ENCODE measurements at regions not wholly inside any gene's neighbourhood (a gene's known extent, or its start where the extent isn't known, plus 50 kb on each side); places are given as distances from the start of the nearest gene placed in this dataset.

DNA sequence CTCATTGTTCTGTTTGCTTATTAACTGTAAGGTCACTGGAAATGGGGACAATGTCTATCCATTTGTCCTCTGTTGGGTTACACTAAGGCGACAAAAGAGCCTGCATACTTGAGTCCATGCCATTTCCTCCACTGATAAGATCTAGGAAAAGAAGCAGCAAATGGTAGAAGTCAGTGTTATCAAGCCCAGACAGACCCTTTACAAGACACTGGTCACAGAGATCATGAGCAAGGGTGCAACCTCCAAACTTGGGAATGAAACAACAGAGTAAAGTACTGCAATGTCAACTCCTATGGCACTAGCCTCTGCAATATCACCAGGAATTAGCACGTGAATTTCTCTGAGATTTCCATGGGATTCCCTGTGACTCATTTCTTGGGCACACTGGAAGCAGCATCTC, 126.9 kb downstream of the ID4 start:
- H3K36me3 ChIP-seq (ENCODE audit: control insufficient read depth in 4 of 4, insufficient read depth in 4 of 4, low read length in 4 of 4): no peaks in the 10 kb centered on the region
- DNase-seq: no peak
- H3K4me1 ChIP-seq (ENCODE audit: control insufficient read depth in 5 of 5, insufficient read depth in 5 of 5, low read length in 5 of 5): no peaks in the 10 kb centered on the region
- H3K9me3 ChIP-seq (ENCODE audit: control insufficient read depth in 4 of 4, insufficient read depth in 3 of 4, low read length in 3 of 4): no peaks in the 10 kb centered on the region
- no peak overlapping the region for H3K4me3 ChIP-seq
- H3K9ac ChIP-seq (ENCODE audit: insufficient read depth in 1 of 2, low read length in 2 of 2): no peak overlapping the region
- no peak for ATAC-seq (ENCODE audit: insufficient read depth, low FRiP score)
- no peak overlapping the region for H3K27ac ChIP-seq (ENCODE audit: low read depth in 1 of 2, low read length in 1 of 2)
- TF ChIP-seq, protein P1, sequence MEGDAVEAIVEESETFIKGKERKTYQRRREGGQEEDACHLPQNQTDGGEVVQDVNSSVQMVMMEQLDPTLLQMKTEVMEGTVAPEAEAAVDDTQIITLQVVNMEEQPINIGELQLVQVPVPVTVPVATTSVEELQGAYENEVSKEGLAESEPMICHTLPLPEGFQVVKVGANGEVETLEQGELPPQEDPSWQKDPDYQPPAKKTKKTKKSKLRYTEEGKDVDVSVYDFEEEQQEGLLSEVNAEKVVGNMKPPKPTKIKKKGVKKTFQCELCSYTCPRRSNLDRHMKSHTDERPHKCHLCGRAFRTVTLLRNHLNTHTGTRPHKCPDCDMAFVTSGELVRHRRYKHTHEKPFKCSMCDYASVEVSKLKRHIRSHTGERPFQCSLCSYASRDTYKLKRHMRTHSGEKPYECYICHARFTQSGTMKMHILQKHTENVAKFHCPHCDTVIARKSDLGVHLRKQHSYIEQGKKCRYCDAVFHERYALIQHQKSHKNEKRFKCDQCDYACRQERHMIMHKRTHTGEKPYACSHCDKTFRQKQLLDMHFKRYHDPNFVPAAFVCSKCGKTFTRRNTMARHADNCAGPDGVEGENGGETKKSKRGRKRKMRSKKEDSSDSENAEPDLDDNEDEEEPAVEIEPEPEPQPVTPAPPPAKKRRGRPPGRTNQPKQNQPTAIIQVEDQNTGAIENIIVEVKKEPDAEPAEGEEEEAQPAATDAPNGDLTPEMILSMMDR (IDR thresholded peaks at IDR 0.05; ENCODE audit: control extremely low read depth, extremely low read depth): no peak
- WGBS, 2 donors: 59 to 73% methylated on average over 2 of the region's 2 CpGs
- no peaks in the 10 kb centered on the region for H3K27me3 ChIP-seq (ENCODE audit: control insufficient read depth in 3 of 3, insufficient read depth in 3 of 3, low read length in 2 of 3)

DNA sequence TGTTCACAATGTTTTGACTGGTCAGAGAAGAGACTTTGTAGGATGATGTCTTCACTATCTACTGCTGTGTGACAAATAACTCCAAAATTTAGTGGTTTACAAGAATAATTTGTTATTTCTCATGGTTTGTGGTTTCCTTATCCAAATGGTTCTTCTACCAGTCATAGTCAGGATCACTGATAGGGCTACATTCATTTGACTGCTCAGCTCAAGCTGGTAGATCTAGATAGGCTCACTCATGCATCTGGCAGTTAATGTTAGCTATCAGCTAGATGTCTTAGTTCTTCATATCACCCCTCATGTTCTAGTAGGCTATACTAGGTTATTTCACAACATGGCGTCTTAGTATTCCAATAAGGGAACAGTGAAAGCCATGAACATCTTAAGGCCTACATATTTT, 131.0 kb downstream of the ID4 start:
- no peak overlapping the region for H3K4me3 ChIP-seq
- no peak overlapping the region for H3K9ac ChIP-seq (ENCODE audit: insufficient read depth in 1 of 2, low read length in 2 of 2)
- no peaks in the 10 kb centered on the region for H3K36me3 ChIP-seq (ENCODE audit: control insufficient read depth in 4 of 4, insufficient read depth in 4 of 4, low read length in 4 of 4)
- TF ChIP-seq, protein P1 (IDR thresholded peaks at IDR 0.05; ENCODE audit: control extremely low read depth, extremely low read depth): no peak
- H3K27ac ChIP-seq (ENCODE audit: low read depth in 1 of 2, low read length in 1 of 2): no peak overlapping the region
- DNase-seq (no peak), ATAC-seq (ENCODE audit: insufficient read depth, low FRiP score) (no peak)
- H3K27me3 ChIP-seq (ENCODE audit: control insufficient read depth in 3 of 3, insufficient read depth in 3 of 3, low read length in 2 of 3): no peaks in the 10 kb centered on the region
- H3K9me3 ChIP-seq (ENCODE audit: control insufficient read depth in 4 of 4, insufficient read depth in 3 of 4, low read length in 3 of 4): no peaks in the 10 kb centered on the region
- H3K4me1 ChIP-seq (ENCODE audit: control insufficient read depth in 5 of 5, insufficient read depth in 5 of 5, low read length in 5 of 5): no peaks in the 10 kb centered on the region
- 88 to 94% methylated on average over 1 of the region's 1 CpG for WGBS, 2 donors

DNA sequence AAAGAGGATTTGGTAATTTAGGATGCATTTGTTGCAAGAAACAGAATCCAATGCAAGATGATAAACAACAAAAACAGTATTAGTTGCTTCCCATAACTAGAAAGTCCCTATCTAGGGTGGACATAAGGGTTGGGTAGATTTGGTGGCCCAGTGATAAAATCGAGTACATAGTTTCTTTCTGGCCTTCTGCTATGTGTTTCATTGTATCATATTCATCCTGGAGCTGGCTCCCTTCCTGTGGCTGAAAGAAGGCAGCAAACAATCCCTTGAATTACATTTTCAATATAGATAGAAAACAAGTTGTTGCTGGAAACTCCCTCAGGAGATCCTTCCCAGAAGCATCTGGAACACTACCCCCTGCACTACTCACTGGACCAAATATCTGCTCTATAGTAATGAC, 135.1 kb downstream of the ID4 start:
- DNase-seq (no peak), ATAC-seq (ENCODE audit: insufficient read depth, low FRiP score) (no peak)
- H3K9me3 ChIP-seq (ENCODE audit: control insufficient read depth in 4 of 4, insufficient read depth in 3 of 4, low read length in 3 of 4): no peaks in the 10 kb centered on the region
- TF ChIP-seq, protein P1 (IDR thresholded peaks at IDR 0.05; ENCODE audit: control extremely low read depth, extremely low read depth): no peak
- no peak overlapping the region for H3K4me3 ChIP-seq
- H3K4me1 ChIP-seq (ENCODE audit: control insufficient read depth in 5 of 5, insufficient read depth in 5 of 5, low read length in 5 of 5): no peaks in the 10 kb centered on the region
- H3K36me3 ChIP-seq (ENCODE audit: control insufficient read depth in 4 of 4, insufficient read depth in 4 of 4, low read length in 4 of 4): no peaks in the 10 kb centered on the region
- H3K27ac ChIP-seq (ENCODE audit: low read depth in 1 of 2, low read length in 1 of 2): no peak overlapping the region
- peaks cover 0 to 3% (median 0%) of the 10 kb centered on the region in 3 donors for H3K27me3 ChIP-seq (ENCODE audit: control insufficient read depth in 3 of 3, insufficient read depth in 3 of 3, low read length in 2 of 3)
- no peak overlapping the region for H3K9ac ChIP-seq (ENCODE audit: insufficient read depth in 1 of 2, low read length in 2 of 2)
- 81 to 86% methylated on average over 1 of the region's 1 CpG for WGBS, 2 donors

DNA sequence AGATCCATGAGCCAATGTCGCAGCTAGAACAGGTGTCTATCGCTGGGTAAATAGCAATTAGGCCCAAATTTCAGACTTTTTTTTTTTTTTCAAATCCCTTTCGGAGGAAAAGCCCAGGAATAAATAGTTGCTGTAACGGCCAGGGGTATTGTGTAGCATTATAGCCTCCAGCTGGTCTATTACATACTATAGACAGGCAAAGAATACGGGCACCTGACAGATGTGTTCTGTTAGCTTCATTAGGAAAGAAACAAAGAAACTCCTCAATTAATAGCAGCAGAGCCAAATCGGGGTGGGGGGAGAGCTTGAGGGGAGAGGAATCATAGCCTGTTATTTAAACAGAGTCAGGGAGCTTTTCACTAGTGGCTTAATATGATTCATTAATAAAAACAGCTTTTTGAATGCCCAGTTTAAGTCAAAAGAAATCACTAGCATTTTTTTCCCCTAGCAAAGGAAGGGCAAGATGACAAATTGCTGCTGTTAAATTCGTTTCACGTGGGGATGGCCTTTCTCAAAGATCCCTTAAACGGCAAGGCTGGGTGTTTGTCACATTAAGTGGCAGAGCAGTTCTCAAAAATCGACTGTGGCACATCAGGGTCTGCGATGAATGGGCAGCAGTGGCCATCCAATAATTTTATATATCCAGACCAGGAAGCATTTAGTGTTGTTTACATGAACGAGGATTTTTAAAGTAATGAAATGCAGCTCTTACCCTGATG, 139.4 kb downstream of the ID4 start:
- H3K9ac ChIP-seq (ENCODE audit: insufficient read depth in 1 of 2, low read length in 2 of 2): no peak overlapping the region
- WGBS, 2 donors: 67 to 79% methylated on average over 12 of the region's 12 CpGs
- H3K36me3 ChIP-seq (ENCODE audit: control insufficient read depth in 4 of 4, insufficient read depth in 4 of 4, low read length in 4 of 4): no peaks in the 10 kb centered on the region
- ATAC-seq (ENCODE audit: insufficient read depth, low FRiP score): no peak
- no peak overlapping the region for H3K27ac ChIP-seq (ENCODE audit: low read depth in 1 of 2, low read length in 1 of 2)
- no peaks in the 10 kb centered on the region for H3K4me1 ChIP-seq (ENCODE audit: control insufficient read depth in 5 of 5, insufficient read depth in 5 of 5, low read length in 5 of 5)
- H3K4me3 ChIP-seq: no peak overlapping the region
- H3K9me3 ChIP-seq (ENCODE audit: control insufficient read depth in 4 of 4, insufficient read depth in 3 of 4, low read length in 3 of 4): no peaks in the 10 kb centered on the region
- DNase-seq: no peak
- H3K27me3 ChIP-seq (ENCODE audit: control insufficient read depth in 3 of 3, insufficient read depth in 3 of 3, low read length in 2 of 3): peaks cover 0 to 3% (median 0%) of the 10 kb centered on the region in 3 donors
- TF ChIP-seq, protein P1 (IDR thresholded peaks at IDR 0.05; ENCODE audit: control extremely low read depth, extremely low read depth): no peak

Measured in lung (tissue), 11 donors.